Activated CD8-positive, alpha-beta memory T cell treated with anti-CD3 and anti-CD28 coated beads, Interleukin-2, amount 50 U/mL, for 4 hours (primary cell): ENCODE measurements at regions not wholly inside any gene's neighbourhood (a gene's known extent, or its start where the extent isn't known, plus 50 kb on each side); places are given as distances from the start of the nearest gene placed in this dataset.

Experiments used
- DNase-seq: peaks from one replicate; pipeline ENCODE4 v3.0.0-alpha.2; 2020

DNA sequence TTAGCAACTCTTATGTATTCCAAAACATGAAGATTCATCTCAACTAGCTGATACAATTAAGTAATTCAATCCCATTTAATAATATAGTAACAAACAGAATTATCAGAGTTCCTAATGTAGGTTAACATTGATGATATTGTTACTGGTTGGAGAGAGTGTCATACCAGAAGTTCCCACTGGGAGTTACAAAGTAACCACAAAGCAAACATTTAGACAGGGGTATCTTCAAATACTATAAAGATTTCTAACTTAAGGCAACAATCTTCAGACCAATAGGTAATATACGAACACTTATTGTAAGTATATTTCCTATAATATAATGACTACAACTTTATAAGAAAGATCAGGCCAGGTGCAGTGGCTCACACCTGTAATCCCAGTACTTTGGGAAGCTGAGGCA lies 1372.9 kb upstream of the PIK3C3 start:
- no peak for DNase-seq

DNA sequence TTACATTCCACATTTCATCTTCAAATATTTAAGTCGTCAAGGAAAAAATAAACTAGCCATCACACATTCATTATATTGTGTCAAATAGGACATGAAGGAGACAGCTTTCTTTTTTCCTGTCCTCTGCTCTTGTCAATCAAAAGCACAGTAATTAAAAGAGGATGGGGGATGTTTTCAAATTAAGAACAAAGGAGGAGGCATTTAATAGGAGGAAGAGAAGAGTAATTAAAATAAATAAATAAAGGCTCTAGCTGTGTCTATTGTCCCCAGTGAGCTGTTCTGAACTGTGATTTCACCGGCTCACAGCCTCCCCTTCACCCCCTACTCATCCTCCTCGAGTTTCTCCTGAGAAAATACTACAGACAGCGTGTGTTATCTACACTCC lies 1377.1 kb upstream of the PIK3C3 start:
- no peak for DNase-seq

DNA sequence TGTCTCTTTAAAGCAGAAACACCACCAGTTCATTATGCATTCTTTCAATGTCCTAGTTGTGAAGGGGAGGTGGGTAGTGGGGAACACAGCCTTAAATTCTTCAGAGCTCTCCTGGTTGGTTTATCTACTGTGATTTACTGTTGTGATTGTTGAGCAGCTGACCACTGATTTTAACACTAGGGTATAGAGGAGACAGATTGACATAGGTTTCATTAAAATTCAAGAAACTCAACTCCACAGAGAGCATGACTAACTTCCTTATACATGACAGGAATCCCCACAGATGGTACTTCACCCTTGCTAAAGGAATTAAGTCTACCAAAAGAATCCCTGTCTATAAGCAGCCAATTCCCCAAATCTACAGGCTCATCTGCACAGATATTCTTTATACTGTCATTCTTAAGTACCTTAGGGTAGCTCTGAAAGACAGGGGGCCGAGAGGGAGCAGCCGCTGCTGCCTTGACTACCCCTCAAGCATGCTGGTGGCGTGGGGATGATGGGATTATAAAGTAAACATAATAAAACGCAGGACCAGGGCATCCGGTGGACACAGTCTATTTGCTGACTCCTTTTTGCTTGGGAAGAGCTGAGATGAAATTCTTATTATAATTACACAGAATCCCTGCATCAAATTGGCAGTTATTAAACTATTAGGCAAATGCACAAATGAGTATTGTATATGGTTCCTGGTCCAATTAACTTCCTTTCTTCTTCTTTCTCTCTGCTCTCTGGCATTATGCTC lies 1377.6 kb upstream of the PIK3C3 start:
- DNase-seq = no peak

DNA sequence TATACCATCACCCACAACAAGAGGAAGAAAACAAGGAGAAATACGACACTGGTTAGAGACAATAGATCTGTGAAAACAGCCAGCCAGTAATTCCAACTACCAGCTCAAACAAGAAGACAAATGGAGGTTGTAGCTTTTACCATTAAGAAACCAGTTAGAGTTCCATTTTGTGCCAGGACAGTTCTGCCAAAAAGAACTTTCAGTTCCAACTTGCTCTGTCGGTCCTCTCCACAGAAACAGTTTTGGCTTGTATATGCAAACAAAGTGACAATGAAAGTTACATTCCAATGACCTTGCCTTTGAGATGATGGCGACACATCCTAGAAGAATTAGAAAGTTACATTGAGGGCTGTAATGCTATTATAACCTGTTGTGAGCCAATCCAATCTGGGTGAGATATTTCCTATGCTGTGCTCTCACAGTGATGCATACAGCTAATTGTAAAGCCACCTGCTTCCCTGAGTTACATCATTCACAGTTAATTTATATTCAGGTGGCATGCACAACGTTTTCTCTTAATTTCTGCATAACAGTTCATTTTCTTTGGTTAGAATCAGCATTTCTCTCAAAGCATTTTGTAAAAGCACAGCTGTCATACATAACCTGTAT lies 1378.4 kb upstream of the PIK3C3 start:
- no peak for DNase-seq

DNA sequence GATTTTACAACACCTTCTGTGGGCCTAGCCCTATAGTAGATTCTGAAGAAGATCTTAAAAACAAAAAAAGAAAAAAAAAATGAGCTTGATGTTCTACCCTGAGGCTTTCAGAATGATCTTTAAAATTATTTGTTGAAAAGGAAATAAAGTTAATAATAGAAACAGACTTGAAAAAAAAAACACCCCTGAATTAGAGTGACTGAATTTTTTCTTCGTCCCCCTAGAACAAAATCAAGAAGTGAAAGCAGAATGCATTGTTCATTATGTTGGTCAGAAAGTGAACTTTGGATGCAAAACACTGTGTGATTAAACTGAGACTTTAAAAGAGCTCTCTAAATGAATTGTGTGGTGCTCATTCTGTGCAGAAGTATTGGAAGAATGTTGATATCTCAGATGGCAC lies 1384.4 kb upstream of the PIK3C3 start:
- DNase-seq = no peak

DNA sequence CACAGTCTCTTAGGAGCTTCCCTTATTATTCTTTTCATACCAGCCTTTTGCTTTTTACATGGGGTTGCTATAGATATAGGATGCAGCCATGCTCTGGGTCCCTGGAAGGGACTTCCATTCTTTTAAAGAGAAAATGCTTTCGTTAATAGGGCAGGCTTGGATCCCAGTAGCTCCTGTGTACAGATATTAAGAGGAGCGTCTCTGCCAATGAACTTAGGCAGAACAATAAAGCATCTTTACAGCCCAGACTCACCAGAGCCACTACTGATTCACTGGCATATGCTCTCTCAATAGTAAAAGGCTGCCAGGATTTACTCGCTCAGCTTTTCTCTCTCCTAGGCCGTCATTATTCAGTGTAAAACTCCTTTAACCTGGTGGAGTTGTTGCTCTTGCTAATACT lies 1385.4 kb upstream of the PIK3C3 start:
- no peak for DNase-seq

DNA sequence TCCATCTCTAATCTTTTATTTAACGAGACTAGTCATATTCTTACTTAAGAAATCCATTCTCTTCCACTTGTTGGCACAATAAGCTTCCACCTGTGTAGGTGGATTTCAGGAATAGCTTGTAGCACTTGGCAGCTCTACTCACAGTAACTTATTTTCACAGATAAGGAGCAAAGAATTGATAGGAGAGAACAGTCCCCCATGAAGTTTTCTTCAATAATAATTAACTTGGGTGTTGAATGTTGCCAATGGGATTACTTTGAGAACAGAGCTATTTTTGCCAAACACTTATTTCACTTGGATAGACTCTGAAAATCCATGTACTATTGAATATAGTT lies 1388.6 kb upstream of the PIK3C3 start:
- no peak for DNase-seq

DNA sequence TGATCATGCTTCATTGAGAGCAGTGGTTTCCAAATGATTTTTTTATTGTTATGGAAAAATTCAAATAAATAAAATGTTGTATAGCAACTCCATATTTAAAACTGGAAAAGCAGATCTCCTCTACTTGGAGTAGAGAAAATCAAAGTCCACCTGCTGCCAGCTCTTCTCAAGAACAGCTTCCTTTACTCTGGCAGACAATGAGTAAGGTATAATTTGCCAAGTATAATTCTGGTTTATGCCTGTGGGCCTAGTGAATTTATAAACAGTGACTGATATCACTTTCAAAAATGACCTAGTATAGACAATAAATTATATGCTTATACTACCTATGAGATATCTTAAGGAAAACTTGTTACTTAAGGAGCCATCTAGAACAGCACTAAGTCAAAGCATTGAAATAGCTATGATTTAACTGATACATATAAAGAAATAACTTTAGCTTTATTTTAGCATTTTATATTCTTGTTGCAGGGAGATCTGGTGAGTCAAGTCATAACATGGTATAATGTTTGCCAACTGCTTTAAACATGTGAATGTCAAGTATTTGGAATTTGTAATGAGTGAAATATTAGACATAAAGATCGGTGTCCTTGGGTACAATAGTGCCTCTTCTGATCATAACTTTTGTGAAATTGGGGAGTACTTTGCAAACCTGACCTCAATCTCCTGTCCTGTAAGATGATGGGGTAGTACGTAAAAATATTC lies 1389.1 kb upstream of the PIK3C3 start:
- no peak for DNase-seq

DNA sequence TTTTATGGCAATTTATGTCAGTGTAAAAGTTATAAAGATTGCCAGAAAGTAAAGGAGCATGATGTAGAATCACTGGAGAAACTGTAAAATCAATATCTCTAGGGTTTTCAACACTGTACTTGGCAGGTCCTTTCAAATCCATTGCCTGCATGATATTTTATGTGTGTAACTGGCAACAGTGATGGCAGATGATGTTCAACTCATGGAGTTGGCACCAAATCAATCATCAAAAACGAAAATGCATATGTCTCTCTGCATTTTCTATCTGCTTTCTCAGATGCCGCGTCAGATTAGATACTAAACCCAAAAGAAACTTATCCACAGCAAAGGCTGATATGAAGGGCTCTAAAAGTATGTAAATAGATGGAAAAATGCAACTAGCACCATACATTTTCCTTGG lies 1395.5 kb upstream of the PIK3C3 start:
- DNase-seq = no peak

DNA sequence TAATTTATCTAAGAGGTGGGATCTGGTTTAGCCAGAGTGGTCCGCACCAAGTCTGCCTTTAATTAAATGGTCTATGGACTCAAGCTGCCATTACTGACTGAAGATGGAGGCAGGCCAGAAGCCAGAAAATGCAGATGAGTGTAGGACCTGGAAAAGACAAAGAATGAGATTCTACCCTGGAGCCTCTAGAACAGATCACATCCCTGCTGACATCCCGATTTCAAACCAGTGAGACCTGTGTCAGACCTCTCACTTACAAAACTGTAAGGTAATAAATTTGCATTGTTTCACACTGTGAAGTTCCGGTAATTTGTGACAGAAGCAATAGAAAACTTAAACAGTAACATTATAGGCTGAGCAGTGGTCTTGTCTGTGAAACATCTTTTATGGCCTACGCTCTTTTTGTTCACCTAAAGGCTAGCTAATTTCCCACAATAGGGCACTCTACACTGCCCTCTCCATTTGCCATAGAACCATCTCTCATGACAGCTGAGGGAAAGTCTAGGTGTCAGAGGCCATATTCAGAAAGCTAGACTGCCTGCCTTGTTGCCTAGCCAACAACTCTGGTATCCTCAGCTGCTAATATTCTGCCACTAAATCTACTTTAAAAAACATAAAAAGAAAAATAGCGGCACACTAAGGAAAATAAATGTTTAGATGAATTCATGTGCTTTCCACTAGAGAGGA lies 1396.2 kb upstream of the PIK3C3 start:
- no peak for DNase-seq

DNA sequence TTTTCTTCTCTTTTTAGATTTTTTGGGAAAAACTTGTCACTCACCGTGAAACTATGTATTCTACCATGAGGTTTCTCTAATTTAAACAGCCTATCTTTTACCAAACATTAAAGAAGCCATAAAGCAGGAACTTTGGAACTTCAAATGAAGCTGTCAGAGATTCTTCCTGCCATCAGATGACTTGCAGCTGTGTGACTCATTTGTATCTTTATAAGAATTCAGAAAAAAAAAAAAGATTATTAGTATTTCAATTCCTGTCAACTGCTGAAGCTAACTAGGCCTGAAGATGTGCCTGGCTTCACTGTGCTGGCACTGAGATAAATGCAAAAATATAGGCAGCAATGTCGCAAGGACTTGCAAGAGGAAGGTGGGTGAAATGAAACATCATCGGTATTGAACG lies 1399.1 kb upstream of the PIK3C3 start:
- no peak for DNase-seq

DNA sequence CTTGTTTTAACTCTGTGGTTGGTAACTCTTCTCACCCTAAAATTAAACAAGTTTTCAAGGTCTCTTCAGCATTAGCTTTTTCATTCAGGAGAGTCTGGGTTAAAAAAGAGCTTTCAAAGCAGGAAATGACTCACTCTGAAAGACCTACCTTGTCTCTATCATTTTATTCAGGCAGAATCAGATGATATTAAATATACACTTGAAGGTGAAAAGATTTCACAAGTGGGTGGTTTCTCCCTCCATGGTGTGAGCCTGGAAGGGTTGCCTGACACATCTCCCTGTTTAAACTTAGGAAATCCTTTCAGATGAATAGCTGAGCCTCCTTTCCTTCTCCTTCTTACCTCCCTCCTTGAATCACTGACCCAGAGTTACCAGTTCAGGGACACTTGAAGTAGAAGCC lies 1402.0 kb upstream of the PIK3C3 start:
- DNase-seq = no peak

DNA sequence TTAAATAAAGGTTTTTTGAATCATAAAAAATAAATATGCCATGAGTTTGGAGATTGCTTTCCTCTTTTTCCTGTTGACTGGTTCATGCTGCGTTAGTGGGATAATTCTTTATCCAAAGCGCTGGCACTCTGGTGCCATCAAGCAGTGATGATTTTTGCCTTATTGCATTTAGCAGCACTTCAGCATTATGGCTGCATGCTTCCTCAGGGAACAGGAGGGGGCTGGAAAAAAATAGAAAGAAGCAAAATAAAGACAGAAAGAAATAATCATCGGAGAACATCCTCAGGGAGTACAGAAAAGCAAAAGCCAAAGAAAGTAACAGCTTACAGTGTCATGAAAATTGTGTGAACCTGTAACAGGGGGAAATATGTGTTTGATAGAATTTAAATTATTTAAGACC lies 1408.2 kb upstream of the PIK3C3 start:
- DNase-seq = no peak

DNA sequence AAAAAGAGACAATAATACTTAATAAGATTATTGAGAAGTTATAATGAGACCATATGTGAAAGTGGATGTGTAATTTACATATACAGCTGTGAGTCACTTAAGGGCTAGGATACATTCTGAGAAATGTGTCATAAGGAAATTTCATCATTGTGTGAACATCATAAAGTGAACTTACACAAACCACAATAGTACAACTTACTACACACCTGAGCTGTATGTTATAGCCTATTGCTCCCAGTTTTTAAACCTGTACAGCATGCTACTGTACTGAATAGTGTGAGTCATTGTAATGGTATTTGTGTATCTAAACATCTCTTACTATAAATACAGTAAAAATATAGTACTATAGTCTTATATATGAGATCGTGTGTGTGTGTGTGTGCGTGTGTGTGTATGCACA lies 1420.3 kb upstream of the PIK3C3 start:
- no peak for DNase-seq

DNA sequence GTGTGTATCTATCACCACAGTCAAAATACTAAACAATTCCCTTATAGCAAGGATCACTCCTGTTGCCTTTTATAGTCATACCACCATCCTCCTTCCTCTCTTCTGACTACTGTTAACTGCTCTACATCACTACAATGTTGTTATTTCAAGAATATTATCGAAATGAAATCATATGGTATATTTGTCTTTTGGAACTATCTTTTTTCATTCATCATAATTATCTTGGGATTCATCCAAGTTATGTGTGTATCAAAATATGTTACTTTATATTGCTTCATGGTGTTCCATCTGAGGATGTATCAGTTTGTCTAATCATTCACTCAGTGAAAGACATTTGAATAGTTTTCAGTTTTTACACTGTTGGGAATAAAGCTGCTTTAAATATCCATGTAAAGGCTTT lies 1423.0 kb upstream of the PIK3C3 start:
- no peak for DNase-seq

DNA sequence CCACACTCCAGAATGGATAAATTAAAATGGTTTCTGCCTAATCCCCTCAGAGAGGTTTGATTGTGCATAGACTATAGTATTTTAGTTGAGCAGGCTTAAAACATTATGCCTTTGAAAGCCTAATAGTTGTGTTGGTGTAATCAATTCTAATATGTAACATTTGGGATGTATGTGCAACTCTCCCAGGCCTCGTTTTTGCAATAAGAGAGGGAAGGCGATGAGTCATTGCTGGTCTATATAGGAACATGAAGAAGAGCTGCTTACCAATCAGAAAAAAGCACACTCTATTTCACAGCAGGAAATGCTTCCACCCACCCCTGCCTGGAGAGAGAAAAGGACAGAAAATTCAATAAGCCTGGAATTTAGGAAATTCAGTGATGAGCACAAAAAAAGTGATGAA lies 1424.0 kb upstream of the PIK3C3 start:
- DNase-seq = no peak

DNA sequence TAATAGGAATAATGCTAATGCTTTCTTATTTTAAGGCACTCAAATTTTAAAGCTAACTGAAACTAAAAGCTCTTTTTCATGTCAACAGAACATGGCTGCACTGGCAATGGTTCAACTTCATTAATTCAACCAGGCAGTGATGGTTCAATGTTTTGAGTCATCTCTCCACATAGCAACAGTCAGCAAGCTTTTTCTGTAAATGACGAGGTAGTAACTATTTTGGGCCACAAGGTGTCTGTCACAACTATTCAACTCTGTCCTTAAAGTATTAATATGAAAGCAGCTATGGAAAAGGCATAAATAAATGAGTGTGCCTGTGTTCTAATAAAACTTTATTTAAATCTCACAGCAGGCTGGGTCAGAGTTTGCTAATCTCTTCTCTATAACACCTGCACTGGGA lies 1425.6 kb upstream of the PIK3C3 start:
- DNase-seq = no peak

DNA sequence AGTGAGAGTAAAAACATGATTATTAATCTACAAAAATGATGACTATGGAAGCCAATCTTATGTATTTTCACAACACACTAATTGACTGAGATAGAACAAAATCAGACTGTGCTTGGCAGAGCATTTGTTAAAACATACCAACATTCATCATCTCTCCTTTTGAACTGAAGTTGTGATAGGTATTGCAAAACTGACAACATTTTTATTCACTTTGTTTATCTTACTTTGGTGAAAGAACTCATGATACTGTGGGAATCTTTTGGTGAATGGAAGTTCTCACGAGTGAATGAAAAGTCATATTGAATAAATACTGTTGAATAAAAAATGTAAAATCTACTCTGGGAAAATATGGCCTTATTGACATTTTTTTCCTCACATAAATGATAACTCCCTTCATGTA lies 1430.2 kb upstream of the PIK3C3 start:
- no peak for DNase-seq

DNA sequence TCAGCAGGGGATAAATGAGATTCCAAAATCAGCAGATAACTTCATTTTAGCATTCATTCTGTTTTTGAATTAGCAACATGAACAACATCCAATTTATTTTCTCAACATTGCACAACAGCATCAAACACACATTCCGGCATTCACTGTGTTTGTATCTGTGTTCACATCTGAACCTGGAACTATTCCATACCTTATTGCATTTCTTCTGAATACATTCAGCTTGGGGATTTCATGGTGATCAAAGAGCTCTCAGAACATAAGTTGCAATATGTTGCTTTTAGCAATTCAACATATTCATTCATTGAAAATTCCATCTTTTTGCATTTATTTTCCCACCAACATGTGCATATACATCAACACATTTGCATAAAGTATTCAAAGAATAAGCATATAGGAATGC lies 1431.7 kb upstream of the PIK3C3 start:
- DNase-seq = no peak

DNA sequence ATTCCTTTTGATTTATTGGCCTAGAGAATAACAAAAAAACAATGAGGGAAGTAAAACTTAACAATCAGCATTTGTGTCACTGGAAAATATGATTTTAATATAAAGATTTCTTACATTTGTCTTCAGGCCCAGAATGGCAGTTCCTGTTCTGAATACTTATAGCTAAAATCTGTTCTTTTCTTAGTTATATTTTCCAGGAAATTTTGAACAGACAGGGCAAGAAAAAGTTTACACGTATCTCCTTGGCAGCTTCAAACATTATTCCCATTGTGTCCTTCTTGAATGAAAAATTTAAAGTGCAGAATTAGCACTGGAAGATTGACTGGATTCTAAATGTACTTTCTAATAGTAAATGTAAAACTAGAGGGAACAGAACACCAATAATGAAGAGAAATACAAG lies 1454.0 kb upstream of the PIK3C3 start:
- no peak for DNase-seq

DNA sequence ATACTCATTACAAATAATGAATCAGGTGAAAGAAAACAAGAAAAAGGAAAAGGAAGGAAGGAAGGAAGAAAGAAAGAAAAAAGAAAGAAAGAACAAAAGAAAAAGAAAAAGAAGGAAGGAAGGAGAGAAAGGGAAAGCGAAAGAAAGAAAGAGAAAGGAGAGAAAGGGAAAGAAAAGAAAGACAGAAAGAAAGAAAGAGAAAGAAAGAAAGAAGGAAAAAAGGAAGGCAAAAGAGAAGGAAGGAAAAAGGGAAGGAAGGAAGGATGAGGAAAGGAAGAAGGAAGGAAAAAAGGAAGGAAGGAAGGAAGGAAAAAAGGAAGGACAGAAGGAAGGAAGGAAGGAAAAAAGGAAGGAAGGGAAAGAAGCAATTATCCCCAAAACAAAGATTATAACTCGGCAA lies 1460.4 kb upstream of the PIK3C3 start:
- no peak for DNase-seq

DNA sequence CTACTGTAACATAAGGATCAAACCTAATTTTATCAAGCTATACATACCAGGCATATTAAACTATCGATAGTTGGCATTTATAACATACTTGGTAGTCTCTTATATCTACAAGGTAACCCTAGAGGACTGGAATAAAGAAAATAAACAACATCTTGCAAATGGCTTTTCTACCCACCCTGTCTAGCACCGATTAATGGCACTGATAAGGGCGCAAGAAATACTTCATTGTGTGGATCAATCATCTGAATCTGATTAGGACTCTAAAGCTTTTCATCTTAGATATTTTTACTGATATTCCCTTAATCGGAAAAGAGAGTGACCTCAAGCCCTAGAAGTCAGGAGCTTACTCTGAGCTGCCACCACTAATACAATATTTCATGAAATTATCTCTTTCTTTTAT lies 1461.7 kb upstream of the PIK3C3 start:
- no peak for DNase-seq

DNA sequence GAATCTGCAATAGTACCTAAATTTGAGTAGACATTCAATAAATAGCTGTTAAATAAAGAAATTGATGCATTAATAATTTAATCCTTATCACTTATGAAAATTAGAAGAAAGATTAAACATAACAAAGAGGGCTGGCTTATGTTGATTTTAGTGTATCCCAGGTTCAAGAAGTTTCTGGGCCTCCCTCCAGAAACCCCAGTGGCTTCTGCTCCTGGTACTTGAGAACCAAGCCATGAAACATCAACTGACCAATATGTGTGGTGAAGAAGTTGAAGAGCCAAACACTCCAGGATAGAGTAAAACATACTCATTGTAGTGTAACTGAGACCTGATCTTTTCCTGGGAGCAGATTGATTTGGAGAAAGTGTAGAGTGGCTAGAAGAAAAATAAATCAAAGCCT lies 1465.7 kb upstream of the PIK3C3 start:
- no peak for DNase-seq

DNA sequence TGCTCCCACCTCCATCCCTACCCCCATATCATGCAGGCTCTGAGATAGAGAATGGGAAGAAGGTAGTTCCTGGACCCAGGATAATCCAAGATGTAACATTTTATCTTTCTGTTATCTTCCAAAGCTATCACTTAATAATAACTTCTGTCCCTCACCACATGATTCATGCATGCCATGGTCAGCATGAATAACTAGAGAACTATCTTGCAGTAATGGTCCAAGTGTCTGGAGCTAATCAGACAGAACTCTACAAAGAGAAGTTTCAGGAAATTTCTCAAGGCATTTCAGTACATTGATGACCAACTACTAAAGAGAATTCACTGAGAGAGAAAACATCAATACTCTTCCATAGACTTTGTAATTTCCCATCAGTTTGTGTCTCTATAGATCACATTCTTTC lies 1469.7 kb upstream of the PIK3C3 start:
- DNase-seq = no peak
